Femur (tissue), 1 donor: ENCODE measurements at regions not wholly inside any gene's neighbourhood (a gene's known extent, or its start where the extent isn't known, plus 50 kb on each side); places are given as distances from the start of the nearest gene placed in this dataset.

Experiments
- DNase-seq: peaks from one replicate; pipeline ENCODE4 v3.0.0-alpha.2; 2017

- DNase-seq = no peak
These were observed 120.7 kb upstream of the CSF3R start for GRCh38 chr1:36603461-36603860.

- no peak for DNase-seq
These were observed 119.5 kb upstream of the CSF3R start for GRCh38 chr1:36602184-36602583.

GRCh38 chr1:36599828-36600227, 117.1 kb upstream of the CSF3R start:
- no peak for DNase-seq

GRCh38 chr1:36597514-36597913, 114.8 kb upstream of the CSF3R start:
- DNase-seq = no peak

GRCh38 chr1:36595921-36596320, 113.2 kb upstream of the CSF3R start:
- DNase-seq = no peak

GRCh38 chr1:36595349-36595748, 112.6 kb upstream of the CSF3R start:
- DNase-seq = no peak

- no peak for DNase-seq
These were observed 111.3 kb upstream of the CSF3R start for GRCh38 chr1:36594023-36594422.

- no peak for DNase-seq
These were observed 108.6 kb upstream of the CSF3R start for GRCh38 chr1:36591278-36591677.

GRCh38 chr1:36590771-36591170, 108.1 kb upstream of the CSF3R start:
- no peak for DNase-seq

- DNase-seq = no peak
These were observed 107.6 kb upstream of the CSF3R start for GRCh38 chr1:36590264-36590663.

GRCh38 chr1:36588972-36589371, 106.3 kb upstream of the CSF3R start:
- no peak for DNase-seq

- DNase-seq = no peak
These were observed 103.1 kb upstream of the CSF3R start for GRCh38 chr1:36585569-36586548.

- DNase-seq = no peak
These were observed 102.3 kb upstream of the CSF3R start for GRCh38 chr1:36584874-36585453.

- no peak for DNase-seq
These were observed 101.5 kb upstream of the CSF3R start for GRCh38 chr1:36583980-36584782.

- no peak for DNase-seq
These were observed 100.4 kb upstream of the CSF3R start for GRCh38 chr1:36583080-36583479.

GRCh38 chr1:36582066-36582755, 99.5 kb upstream of the CSF3R start:
- no peak for DNase-seq

GRCh38 chr1:36580524-36580923, 97.8 kb upstream of the CSF3R start:
- no peak for DNase-seq

GRCh38 chr1:36579039-36579438, 96.3 kb upstream of the CSF3R start:
- no peak for DNase-seq

GRCh38 chr1:36576551-36577110, 93.9 kb upstream of the CSF3R start:
- DNase-seq = no peak

GRCh38 chr1:36576118-36576517, 93.4 kb upstream of the CSF3R start:
- peak; percentile 64 for DNase-seq

GRCh38 chr1:36573445-36573844, 90.7 kb upstream of the CSF3R start:
- DNase-seq = no peak

GRCh38 chr1:36572906-36573305, 90.2 kb upstream of the CSF3R start:
- no peak for DNase-seq
